ENCODE measurements at regions not wholly inside any gene's neighbourhood (a gene's known extent, or its start where the extent isn't known, plus 50 kb on each side); places are given as distances from the start of the nearest gene placed in this dataset.

DNA sequence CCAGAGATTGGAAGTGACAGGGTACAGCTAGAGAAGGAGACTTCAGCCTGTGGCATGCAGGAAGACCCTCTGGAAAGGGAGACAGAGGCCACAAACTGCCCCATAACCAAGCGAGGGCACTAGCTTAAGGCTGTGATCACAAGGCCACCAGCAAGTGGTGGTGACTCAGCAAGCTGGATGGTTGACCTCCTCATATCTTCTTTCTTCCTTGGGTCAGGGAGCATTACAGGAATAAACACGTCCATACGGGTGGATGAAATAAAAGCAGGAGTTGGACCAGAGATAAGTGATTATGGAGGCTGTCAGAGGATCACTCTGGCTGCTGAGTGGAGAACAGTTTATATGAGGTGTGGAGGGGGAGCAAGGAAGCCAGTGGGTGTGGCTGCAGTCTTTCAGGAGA lies 234.6 kb upstream of the TAS2R1 start:
- H3K4me1 Mint-ChIP-seq: no peaks in the 10 kb centered on the region
- peaks cover 0 to 2% (median 0%) of the 10 kb centered on the region in 3 donors for H3K27me3 Mint-ChIP-seq (ENCODE audit: low read depth in 3 of 3)
- Histone ChIP-seq H3K27me3 (ENCODE audit: control insufficient read depth in 2 of 2, insufficient read depth in 2 of 2, low read length in 2 of 2) (no peaks in the 10 kb centered on the region), H3K9me3 (replicated peaks in 1 of 2; ENCODE audit: control insufficient read depth in 1 of 2, insufficient read depth in 1 of 2, low read length in 2 of 2) (peaks cover 31 to 41% of the 10 kb centered on the region in 2 donors), H3K4me2 (replicated peaks; ENCODE audit: extremely low read depth, low read length, poor library complexity, severe bottlenecking) (no peak overlapping the region), H3K9ac (ENCODE audit: insufficient read depth, low read length, poor library complexity, severe bottlenecking) (no peak overlapping the region), H3K4me1 (ENCODE audit: control insufficient read depth in 1 of 2, insufficient read depth in 2 of 2, low read length in 2 of 2) (no peaks in the 10 kb centered on the region), H3K27ac (ENCODE audit: low read depth in 1 of 2, low read length in 2 of 2) (no peak overlapping the region), H4K20me1 (ENCODE audit: insufficient read depth, low read length) (no peaks in the 10 kb centered on the region), H2AFZ (ENCODE audit: insufficient read depth, low read depth, low read length, poor library complexity, severe bottlenecking) (no peak overlapping the region), H3K36me3 (replicated peaks in 1 of 2; ENCODE audit: control insufficient read depth in 1 of 2, insufficient read depth in 2 of 2, low read length in 2 of 2) (no peaks in the 10 kb centered on the region), H3K4me3 (replicated peaks in 1 of 3; ENCODE audit: low read depth in 2 of 3, low read length in 3 of 3) (no peak overlapping the region), H3K79me2 (ENCODE audit: insufficient read depth, low read length) (no peaks in the 10 kb centered on the region)
- H3K27ac Mint-ChIP-seq: no peak overlapping the region
- H3K36me3 Mint-ChIP-seq: no peaks in the 10 kb centered on the region
- no peak overlapping the region for H3K4me3 Mint-ChIP-seq
- no peak for TF ChIP-seq CTCF (IDR thresholded peaks at IDR 0.05)
- DNase-seq: no peak
- peaks cover 20 to 44% (median 30%) of the 10 kb centered on the region in 7 donors for H3K9me3 Mint-ChIP-seq
- intact Hi-C loops (cut with micrococcal nuclease): no loop called here
- no CpG with 5 or more reads among the region's 3 CpGs for whole genome bisulfite sequencing (ENCODE audit: insufficient coverage)

- intact Hi-C loops (cut with micrococcal nuclease): no loop called here
- Histone ChIP-seq H3K36me3 (replicated peaks in 1 of 2; ENCODE audit: control insufficient read depth in 1 of 2, insufficient read depth in 2 of 2, low read length in 2 of 2) (no peaks in the 10 kb centered on the region), H3K27ac (ENCODE audit: low read depth in 1 of 2, low read length in 2 of 2) (no peak overlapping the region), H3K9me3 (replicated peaks in 1 of 2; ENCODE audit: control insufficient read depth in 1 of 2, insufficient read depth in 1 of 2, low read length in 2 of 2) (peaks cover 31 to 41% of the 10 kb centered on the region in 2 donors), H4K20me1 (ENCODE audit: insufficient read depth, low read length) (no peaks in the 10 kb centered on the region), H3K79me2 (ENCODE audit: insufficient read depth, low read length) (no peaks in the 10 kb centered on the region), H2AFZ (ENCODE audit: insufficient read depth, low read depth, low read length, poor library complexity, severe bottlenecking) (no peak overlapping the region), H3K4me1 (ENCODE audit: control insufficient read depth in 1 of 2, insufficient read depth in 2 of 2, low read length in 2 of 2) (no peaks in the 10 kb centered on the region), H3K4me3 (replicated peaks in 1 of 3; ENCODE audit: low read depth in 2 of 3, low read length in 3 of 3) (no peak overlapping the region), H3K9ac (ENCODE audit: insufficient read depth, low read length, poor library complexity, severe bottlenecking) (no peak overlapping the region), H3K27me3 (ENCODE audit: control insufficient read depth in 2 of 2, insufficient read depth in 2 of 2, low read length in 2 of 2) (no peaks in the 10 kb centered on the region), H3K4me2 (replicated peaks; ENCODE audit: extremely low read depth, low read length, poor library complexity, severe bottlenecking) (no peak overlapping the region)
- H3K4me3 Mint-ChIP-seq: no peak overlapping the region
- no peak overlapping the region for H3K27ac Mint-ChIP-seq
- H3K27me3 Mint-ChIP-seq (ENCODE audit: low read depth in 3 of 3): peaks cover 0 to 2% (median 0%) of the 10 kb centered on the region in 3 donors
- peaks cover 17 to 38% (median 25%) of the 10 kb centered on the region in 7 donors for H3K9me3 Mint-ChIP-seq
- 87% methylated on average over 6 of the region's 6 CpGs for WGBS (ENCODE audit: insufficient coverage)
- DNase-seq: no peak
- H3K4me1 Mint-ChIP-seq: no peaks in the 10 kb centered on the region
- H3K36me3 Mint-ChIP-seq: no peaks in the 10 kb centered on the region
- no peak for TF ChIP-seq CTCF (IDR thresholded peaks at IDR 0.05)
Measured at GRCh38 chr5:9863486-9863885, 233.3 kb upstream of the TAS2R1 start.
